ENCODE measurements at regions not wholly inside any gene's neighbourhood (a gene's known extent, or its start where the extent isn't known, plus 50 kb on each side); places are given as distances from the start of the nearest gene placed in this dataset.

DNA sequence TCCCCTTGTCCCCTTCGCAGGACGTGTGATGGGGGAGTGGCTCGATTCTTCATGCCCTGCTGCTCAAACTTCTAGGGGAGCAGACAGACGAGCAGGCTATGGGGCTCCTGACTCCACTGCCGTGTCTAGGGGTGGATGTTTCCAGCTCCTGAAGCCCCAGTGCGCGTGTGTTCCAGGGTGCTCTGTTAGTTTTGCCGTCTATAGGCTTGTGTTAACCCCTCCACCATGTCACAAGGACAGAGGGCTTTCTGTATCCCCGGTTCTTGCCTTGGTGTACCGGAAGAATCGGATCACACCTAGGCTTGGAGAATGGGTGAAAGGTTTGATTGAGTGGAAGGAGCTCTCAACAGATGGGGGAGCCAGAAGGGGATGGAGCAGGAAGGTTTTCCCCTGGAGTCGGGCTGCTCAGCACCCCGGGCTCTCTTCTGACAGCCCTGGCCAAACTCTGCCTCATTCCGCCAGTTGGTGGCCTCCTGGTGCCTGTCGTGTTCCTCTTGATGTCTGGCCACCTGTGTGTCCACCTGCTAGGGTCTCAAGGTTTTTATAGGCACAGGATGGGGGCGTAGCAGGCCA is 810.7 kb downstream of the BRD1 start:
- TF ChIP-seq, protein P1, sequence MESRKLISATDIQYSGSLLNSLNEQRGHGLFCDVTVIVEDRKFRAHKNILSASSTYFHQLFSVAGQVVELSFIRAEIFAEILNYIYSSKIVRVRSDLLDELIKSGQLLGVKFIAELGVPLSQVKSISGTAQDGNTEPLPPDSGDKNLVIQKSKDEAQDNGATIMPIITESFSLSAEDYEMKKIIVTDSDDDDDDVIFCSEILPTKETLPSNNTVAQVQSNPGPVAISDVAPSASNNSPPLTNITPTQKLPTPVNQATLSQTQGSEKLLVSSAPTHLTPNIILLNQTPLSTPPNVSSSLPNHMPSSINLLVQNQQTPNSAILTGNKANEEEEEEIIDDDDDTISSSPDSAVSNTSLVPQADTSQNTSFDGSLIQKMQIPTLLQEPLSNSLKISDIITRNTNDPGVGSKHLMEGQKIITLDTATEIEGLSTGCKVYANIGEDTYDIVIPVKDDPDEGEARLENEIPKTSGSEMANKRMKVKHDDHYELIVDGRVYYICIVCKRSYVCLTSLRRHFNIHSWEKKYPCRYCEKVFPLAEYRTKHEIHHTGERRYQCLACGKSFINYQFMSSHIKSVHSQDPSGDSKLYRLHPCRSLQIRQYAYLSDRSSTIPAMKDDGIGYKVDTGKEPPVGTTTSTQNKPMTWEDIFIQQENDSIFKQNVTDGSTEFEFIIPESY (IDR thresholded peaks at IDR 0.05; ENCODE audit: extremely low read depth, insufficient replicate concordance, low read length): no peak
- no peak for TF ChIP-seq CTCF (IDR thresholded peaks at IDR 0.05 in 2 of 3, conservative IDR thresholded peaks at IDR 0.05 in 1 of 3; ENCODE audit: borderline replicate concordance in 1 of 3, insufficient read depth in 1 of 3, low read depth in 2 of 3, low read length in 2 of 3)
- TF ChIP-seq POLR2AphosphoS5 (IDR thresholded peaks at IDR 0.05; ENCODE audit: low read depth, low read length): no peak
- no peak for TF ChIP-seq CEBPB (IDR thresholded peaks at IDR 0.05; ENCODE audit: low read depth)
- TF ChIP-seq POLR2A (IDR thresholded peaks at IDR 0.05; ENCODE audit: borderline replicate concordance, extremely low read depth, insufficient read depth, insufficient read length): no peak
- no peak for TF ChIP-seq EZH2 (IDR thresholded peaks at IDR 0.05)
- no peak for TF ChIP-seq RAD21 (IDR thresholded peaks at IDR 0.05; ENCODE audit: low read depth)
- no peak for TF ChIP-seq ZNF274 (IDR thresholded peaks at IDR 0.05; ENCODE audit: low read depth, low read length)
- TF ChIP-seq, protein P2, sequence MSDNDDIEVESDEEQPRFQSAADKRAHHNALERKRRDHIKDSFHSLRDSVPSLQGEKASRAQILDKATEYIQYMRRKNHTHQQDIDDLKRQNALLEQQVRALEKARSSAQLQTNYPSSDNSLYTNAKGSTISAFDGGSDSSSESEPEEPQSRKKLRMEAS (IDR thresholded peaks at IDR 0.05): no peak
- TF ChIP-seq YY1 (IDR thresholded peaks at IDR 0.05; ENCODE audit: extremely low read depth, insufficient replicate concordance, low read depth, low read length): no peak
- no peak for TF ChIP-seq TCF7L2 (IDR thresholded peaks at IDR 0.05; ENCODE audit: borderline replicate concordance, extremely low read depth, insufficient read depth, insufficient read length)
